GM18502 (cell line): ENCODE measurements at regions not wholly inside any gene's neighbourhood (a gene's known extent, or its start where the extent isn't known, plus 50 kb on each side); places are given as distances from the start of the nearest gene placed in this dataset.
A peak's percentile ranks its signal among the peaks of the same experiment; 100 is the strongest.
"Not testable (repeated sequence)": the region's sequence is repeated elsewhere in the genome, so short reads cannot be mapped to it uniquely, and the experiment has no call there.

ENCODE experiments used
- ATAC-seq: cut with Tn5 transposase; IDR thresholded peaks from one replicate; pipeline ENCODE4 v1.9.1; 2021; ENCODE audit warnings: mild to moderate bottlenecking; ENCODE audit not compliant: unreplicated experiment, poor library complexity

- ATAC-seq: no peak
Measured at GRCh38 chr15:31433091-31433490, 106.5 kb downstream of the KLF13 start.

- ATAC-seq: no peak
Measured at GRCh38 chr15:31433574-31433973, 106.9 kb downstream of the KLF13 start.

GRCh38 chr15:31434275-31434587 is 107.6 kb downstream of the KLF13 start:
- no peak for ATAC-seq

- ATAC-seq: peak; percentile 49
Measured at GRCh38 chr15:31434588-31435260, 108.1 kb downstream of the KLF13 start.

GRCh38 chr15:31435261-31435911 is 108.8 kb downstream of the KLF13 start:
- ATAC-seq: peak; percentile 66

GRCh38 chr15:31435912-31436628 is 109.4 kb downstream of the KLF13 start:
- no peak for ATAC-seq

- ATAC-seq: no peak
Measured at GRCh38 chr15:31437686-31438085, 111.1 kb downstream of the KLF13 start.

- ATAC-seq: no peak
Measured at GRCh38 chr15:31438601-31439265, 112.1 kb downstream of the KLF13 start.

- ATAC-seq: no peak
Measured at GRCh38 chr15:31439328-31439727, 112.7 kb downstream of the KLF13 start.

GRCh38 chr15:31440216-31440615 is 113.6 kb downstream of the KLF13 start:
- ATAC-seq: not testable (repeated sequence)

- ATAC-seq: no peak
Measured at GRCh38 chr15:31440754-31441311, 114.2 kb downstream of the KLF13 start.

GRCh38 chr15:31442226-31442625 is 115.6 kb downstream of the KLF13 start:
- ATAC-seq: no peak

- no peak for ATAC-seq
Measured at GRCh38 chr15:31442699-31443111, 116.1 kb downstream of the KLF13 start.

GRCh38 chr15:31444844-31445243 is 118.2 kb downstream of the KLF13 start:
- ATAC-seq: no peak

- ATAC-seq: no peak
Measured at GRCh38 chr15:31446546-31446945, 119.9 kb downstream of the KLF13 start.

GRCh38 chr15:31447931-31448634 is 121.4 kb downstream of the KLF13 start:
- no peak for ATAC-seq

- ATAC-seq: no peak
Measured at GRCh38 chr15:31448635-31448979, 122.0 kb downstream of the KLF13 start.

- ATAC-seq: no peak
Measured at GRCh38 chr15:31452595-31453557, 126.2 kb downstream of the KLF13 start.
